ENCODE measurements at regions not wholly inside any gene's neighbourhood (a gene's known extent, or its start where the extent isn't known, plus 50 kb on each side); places are given as distances from the start of the nearest gene placed in this dataset.

GRCh38 chr11:22460181-22460580, 122.0 kb downstream of the SLC17A6 start:
- TF ChIP-seq TOX (CRISPR knock-in tag; IDR thresholded peaks at IDR 0.05; ENCODE audit: borderline replicate concordance) (no peak), ISL1 (CRISPR knock-in tag; IDR thresholded peaks at IDR 0.05) (no peak), ZNF8 (CRISPR knock-in tag; IDR thresholded peaks at IDR 0.05) (no peak), TCF4 (CRISPR knock-in tag; IDR thresholded peaks at IDR 0.05; ENCODE audit: borderline replicate concordance) (no peak)
- TF ChIP-seq, protein P1, sequence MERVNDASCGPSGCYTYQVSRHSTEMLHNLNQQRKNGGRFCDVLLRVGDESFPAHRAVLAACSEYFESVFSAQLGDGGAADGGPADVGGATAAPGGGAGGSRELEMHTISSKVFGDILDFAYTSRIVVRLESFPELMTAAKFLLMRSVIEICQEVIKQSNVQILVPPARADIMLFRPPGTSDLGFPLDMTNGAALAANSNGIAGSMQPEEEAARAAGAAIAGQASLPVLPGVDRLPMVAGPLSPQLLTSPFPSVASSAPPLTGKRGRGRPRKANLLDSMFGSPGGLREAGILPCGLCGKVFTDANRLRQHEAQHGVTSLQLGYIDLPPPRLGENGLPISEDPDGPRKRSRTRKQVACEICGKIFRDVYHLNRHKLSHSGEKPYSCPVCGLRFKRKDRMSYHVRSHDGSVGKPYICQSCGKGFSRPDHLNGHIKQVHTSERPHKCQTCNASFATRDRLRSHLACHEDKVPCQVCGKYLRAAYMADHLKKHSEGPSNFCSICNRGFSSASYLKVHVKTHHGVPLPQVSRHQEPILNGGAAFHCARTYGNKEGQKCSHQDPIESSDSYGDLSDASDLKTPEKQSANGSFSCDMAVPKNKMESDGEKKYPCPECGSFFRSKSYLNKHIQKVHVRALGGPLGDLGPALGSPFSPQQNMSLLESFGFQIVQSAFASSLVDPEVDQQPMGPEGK (CRISPR knock-in tag; IDR thresholded peaks at IDR 0.05; ENCODE audit: borderline replicate concordance) = no peak
- TF ChIP-seq, protein P2, sequence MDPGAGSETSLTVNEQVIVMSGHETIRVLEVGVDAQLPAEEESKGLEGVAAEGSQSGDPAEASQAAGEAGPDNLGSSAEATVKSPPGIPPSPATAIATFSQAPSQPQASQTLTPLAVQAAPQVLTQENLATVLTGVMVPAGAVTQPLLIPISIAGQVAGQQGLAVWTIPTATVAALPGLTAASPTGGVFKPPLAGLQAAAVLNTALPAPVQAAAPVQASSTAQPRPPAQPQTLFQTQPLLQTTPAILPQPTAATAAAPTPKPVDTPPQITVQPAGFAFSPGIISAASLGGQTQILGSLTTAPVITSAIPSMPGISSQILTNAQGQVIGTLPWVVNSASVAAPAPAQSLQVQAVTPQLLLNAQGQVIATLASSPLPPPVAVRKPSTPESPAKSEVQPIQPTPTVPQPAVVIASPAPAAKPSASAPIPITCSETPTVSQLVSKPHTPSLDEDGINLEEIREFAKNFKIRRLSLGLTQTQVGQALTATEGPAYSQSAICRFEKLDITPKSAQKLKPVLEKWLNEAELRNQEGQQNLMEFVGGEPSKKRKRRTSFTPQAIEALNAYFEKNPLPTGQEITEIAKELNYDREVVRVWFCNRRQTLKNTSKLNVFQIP (CRISPR knock-in tag; IDR thresholded peaks at IDR 0.05; ENCODE audit: borderline replicate concordance, low read depth) = no peak
- ATAC-seq = no peak

- TF ChIP-seq, protein P3, sequence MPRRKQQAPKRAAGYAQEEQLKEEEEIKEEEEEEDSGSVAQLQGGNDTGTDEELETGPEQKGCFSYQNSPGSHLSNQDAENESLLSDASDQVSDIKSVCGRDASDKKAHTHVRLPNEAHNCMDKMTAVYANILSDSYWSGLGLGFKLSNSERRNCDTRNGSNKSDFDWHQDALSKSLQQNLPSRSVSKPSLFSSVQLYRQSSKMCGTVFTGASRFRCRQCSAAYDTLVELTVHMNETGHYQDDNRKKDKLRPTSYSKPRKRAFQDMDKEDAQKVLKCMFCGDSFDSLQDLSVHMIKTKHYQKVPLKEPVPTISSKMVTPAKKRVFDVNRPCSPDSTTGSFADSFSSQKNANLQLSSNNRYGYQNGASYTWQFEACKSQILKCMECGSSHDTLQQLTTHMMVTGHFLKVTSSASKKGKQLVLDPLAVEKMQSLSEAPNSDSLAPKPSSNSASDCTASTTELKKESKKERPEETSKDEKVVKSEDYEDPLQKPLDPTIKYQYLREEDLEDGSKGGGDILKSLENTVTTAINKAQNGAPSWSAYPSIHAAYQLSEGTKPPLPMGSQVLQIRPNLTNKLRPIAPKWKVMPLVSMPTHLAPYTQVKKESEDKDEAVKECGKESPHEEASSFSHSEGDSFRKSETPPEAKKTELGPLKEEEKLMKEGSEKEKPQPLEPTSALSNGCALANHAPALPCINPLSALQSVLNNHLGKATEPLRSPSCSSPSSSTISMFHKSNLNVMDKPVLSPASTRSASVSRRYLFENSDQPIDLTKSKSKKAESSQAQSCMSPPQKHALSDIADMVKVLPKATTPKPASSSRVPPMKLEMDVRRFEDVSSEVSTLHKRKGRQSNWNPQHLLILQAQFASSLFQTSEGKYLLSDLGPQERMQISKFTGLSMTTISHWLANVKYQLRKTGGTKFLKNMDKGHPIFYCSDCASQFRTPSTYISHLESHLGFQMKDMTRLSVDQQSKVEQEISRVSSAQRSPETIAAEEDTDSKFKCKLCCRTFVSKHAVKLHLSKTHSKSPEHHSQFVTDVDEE (CRISPR knock-in tag; IDR thresholded peaks at IDR 0.05) = no peak
- no peak for TF ChIP-seq CREB5 (CRISPR knock-in tag; IDR thresholded peaks at IDR 0.05; ENCODE audit: low read depth)
- TF ChIP-seq CSDC2 (CRISPR knock-in tag; IDR thresholded peaks at IDR 0.05) = no peak
- TF ChIP-seq ZNF70 (CRISPR knock-in tag; IDR thresholded peaks at IDR 0.05) = no peak
- TF ChIP-seq TOX (CRISPR knock-in tag; IDR thresholded peaks at IDR 0.05; ENCODE audit: borderline replicate concordance) = no peak
- TF ChIP-seq ESRRG (CRISPR knock-in tag; IDR thresholded peaks at IDR 0.05) = no peak
- no peak for TF ChIP-seq BACH2 (CRISPR knock-in tag; IDR thresholded peaks at IDR 0.05; ENCODE audit: borderline replicate concordance)
- no peak for TF ChIP-seq ZC3H10 (CRISPR knock-in tag; IDR thresholded peaks at IDR 0.05)
- TF ChIP-seq ISL1 (CRISPR knock-in tag; IDR thresholded peaks at IDR 0.05) = no peak; the same call in 1 of the 2 replicates
- TF ChIP-seq, protein P2 (CRISPR knock-in tag; IDR thresholded peaks at IDR 0.05; ENCODE audit: borderline replicate concordance, low read depth) = no peak
- TF ChIP-seq RARB (CRISPR knock-in tag; IDR thresholded peaks at IDR 0.05) = no peak
- no peak for TF ChIP-seq GLIS3 (CRISPR knock-in tag; IDR thresholded peaks at IDR 0.05)
- no peak for TF ChIP-seq ZFP3 (CRISPR knock-in tag; IDR thresholded peaks at IDR 0.05)
- TF ChIP-seq ARNTL (CRISPR knock-in tag; IDR thresholded peaks at IDR 0.05; ENCODE audit: borderline replicate concordance, low read depth) = no peak
- TF ChIP-seq ZFP30 (CRISPR knock-in tag; IDR thresholded peaks at IDR 0.05) = no peak
- TF ChIP-seq SNAI2 (CRISPR knock-in tag; IDR thresholded peaks at IDR 0.05) = no peak
- TF ChIP-seq, protein P1 (CRISPR knock-in tag; IDR thresholded peaks at IDR 0.05; ENCODE audit: borderline replicate concordance) = no peak
- no peak for ATAC-seq
Observed at GRCh38 chr11:22459048-22459447, 120.9 kb downstream of the SLC17A6 start.

GRCh38 chr11:22458161-22458560, 120.0 kb downstream of the SLC17A6 start:
- ATAC-seq = no peak
- no peak for TF ChIP-seq TCF4 (CRISPR knock-in tag; IDR thresholded peaks at IDR 0.05; ENCODE audit: borderline replicate concordance)
- TF ChIP-seq PPARA (CRISPR knock-in tag; IDR thresholded peaks at IDR 0.05; ENCODE audit: borderline replicate concordance) = no peak
- no peak for TF ChIP-seq CREB5 (CRISPR knock-in tag; IDR thresholded peaks at IDR 0.05; ENCODE audit: low read depth)
- TF ChIP-seq SNAI2 (CRISPR knock-in tag; IDR thresholded peaks at IDR 0.05) = no peak
- TF ChIP-seq, protein P3 (CRISPR knock-in tag; IDR thresholded peaks at IDR 0.05) = no peak
- TF ChIP-seq GLIS3 (CRISPR knock-in tag; IDR thresholded peaks at IDR 0.05) = no peak
- TF ChIP-seq RARB (CRISPR knock-in tag; IDR thresholded peaks at IDR 0.05) = no peak

Data from SK-N-SH treated with all-trans-retinoic acid at 6 μM for 48 hours (cell line).